ENCODE measurements at regions not wholly inside any gene's neighbourhood (a gene's known extent, or its start where the extent isn't known, plus 50 kb on each side); places are given as distances from the start of the nearest gene placed in this dataset.

DNA sequence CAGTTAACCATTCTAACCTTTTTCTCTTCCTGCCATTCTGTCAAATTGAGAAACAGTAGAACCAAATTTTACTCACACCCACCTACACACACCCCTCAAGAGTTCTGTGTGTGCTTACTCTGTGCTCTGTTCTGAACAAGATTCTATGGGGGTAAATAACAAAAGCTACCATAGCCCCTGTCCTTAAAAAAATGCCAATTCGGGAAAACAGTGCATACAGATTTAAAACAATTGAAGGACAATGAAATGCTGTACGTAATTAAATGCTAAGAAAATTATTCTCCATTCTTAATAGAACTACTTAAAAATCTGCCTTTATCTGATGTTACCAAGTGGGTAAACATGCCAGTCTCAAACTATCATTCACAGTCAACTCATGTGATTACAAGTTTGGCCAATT is 1107.5 kb downstream of the TUSC7 start:
- no peaks in the 10 kb centered on the region for H3K36me3 ChIP-seq (ENCODE audit: control insufficient read depth, insufficient read depth, low read length)
- H3K9me3 ChIP-seq (ENCODE audit: control insufficient read depth, low read length), result no peaks in the 10 kb centered on the region
- H3K27me3 ChIP-seq (ENCODE audit: control insufficient read depth, insufficient read depth, low read length), result no peaks in the 10 kb centered on the region
- no peak overlapping the region for H3K4me2 ChIP-seq (ENCODE audit: low read length)
- H3K79me2 ChIP-seq, result no peaks in the 10 kb centered on the region
- H3K27ac ChIP-seq, result no peak overlapping the region
- no peak overlapping the region for H3K9ac ChIP-seq
- no peaks in the 10 kb centered on the region for H3K4me1 ChIP-seq
- TF ChIP-seq, protein P1, sequence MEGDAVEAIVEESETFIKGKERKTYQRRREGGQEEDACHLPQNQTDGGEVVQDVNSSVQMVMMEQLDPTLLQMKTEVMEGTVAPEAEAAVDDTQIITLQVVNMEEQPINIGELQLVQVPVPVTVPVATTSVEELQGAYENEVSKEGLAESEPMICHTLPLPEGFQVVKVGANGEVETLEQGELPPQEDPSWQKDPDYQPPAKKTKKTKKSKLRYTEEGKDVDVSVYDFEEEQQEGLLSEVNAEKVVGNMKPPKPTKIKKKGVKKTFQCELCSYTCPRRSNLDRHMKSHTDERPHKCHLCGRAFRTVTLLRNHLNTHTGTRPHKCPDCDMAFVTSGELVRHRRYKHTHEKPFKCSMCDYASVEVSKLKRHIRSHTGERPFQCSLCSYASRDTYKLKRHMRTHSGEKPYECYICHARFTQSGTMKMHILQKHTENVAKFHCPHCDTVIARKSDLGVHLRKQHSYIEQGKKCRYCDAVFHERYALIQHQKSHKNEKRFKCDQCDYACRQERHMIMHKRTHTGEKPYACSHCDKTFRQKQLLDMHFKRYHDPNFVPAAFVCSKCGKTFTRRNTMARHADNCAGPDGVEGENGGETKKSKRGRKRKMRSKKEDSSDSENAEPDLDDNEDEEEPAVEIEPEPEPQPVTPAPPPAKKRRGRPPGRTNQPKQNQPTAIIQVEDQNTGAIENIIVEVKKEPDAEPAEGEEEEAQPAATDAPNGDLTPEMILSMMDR (IDR thresholded peaks at IDR 0.05), result no peak
- no peak overlapping the region for H2AFZ ChIP-seq
- H3K4me3 ChIP-seq (ENCODE audit: low read depth, low read length), result no peak overlapping the region

DNA sequence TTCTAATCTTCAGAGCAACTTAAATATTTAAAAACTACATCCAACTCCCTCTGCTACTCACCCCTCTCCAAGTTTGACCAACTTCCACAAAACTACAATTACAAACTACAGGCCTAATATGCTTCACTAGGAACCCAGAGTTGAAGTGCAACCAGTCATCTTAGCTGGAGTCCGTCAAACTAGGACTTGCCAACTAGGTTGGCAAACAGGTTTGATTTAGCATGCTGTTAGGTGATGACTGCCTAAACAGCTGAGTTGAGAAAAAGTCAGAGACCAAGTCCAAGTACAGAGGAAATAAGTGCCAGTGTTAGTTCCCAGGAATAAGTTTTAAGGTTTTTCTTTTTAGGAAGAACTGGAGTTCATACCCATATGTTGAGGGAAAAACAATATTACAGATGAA is 1109.0 kb downstream of the TUSC7 start:
- H3K4me2 ChIP-seq (ENCODE audit: low read length), result no peak overlapping the region
- no peaks in the 10 kb centered on the region for H3K27me3 ChIP-seq (ENCODE audit: control insufficient read depth, insufficient read depth, low read length)
- no peak overlapping the region for H3K9ac ChIP-seq
- H3K4me3 ChIP-seq (ENCODE audit: low read depth, low read length), result no peak overlapping the region
- H2AFZ ChIP-seq, result no peak overlapping the region
- no peaks in the 10 kb centered on the region for H3K79me2 ChIP-seq
- no peak overlapping the region for H3K27ac ChIP-seq
- TF ChIP-seq, protein P1 (IDR thresholded peaks at IDR 0.05), result no peak
- no peaks in the 10 kb centered on the region for H3K4me1 ChIP-seq
- H3K36me3 ChIP-seq (ENCODE audit: control insufficient read depth, insufficient read depth, low read length), result no peaks in the 10 kb centered on the region
- H3K9me3 ChIP-seq (ENCODE audit: control insufficient read depth, low read length), result no peaks in the 10 kb centered on the region

DNA sequence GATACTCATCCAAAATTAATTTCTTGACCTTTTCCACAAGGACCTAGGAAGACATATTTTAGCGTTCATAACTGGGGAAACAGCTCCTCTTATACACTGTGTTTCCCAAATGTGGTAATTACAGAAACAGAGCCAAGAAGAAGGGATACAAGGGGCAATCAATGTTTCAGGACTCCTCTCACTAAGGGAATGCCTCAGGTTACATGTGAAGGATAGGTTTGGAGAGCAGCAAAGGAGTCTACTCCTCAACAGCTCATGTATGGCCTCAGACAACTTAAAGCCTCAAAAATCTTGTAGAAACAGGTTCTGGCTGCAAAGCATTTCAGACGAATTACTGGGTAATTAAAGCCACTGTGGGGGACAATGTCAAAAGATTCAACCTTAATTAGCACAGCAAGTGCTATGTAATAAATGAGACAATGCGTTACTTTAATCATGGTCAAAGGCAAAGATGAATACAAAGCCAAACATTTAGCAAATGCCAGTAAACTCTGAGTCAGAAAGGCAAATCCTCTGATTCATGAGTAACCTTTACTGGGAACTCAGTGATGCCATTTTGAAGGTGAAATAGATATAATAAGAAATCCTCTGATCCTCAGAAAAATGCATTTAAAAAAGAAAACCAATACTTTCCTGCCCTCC is 1111.2 kb downstream of the TUSC7 start:
- H3K4me1 ChIP-seq, result no peaks in the 10 kb centered on the region
- no peak overlapping the region for H3K4me2 ChIP-seq (ENCODE audit: low read length)
- no peak overlapping the region for H2AFZ ChIP-seq
- H3K79me2 ChIP-seq, result no peaks in the 10 kb centered on the region
- H3K9ac ChIP-seq, result no peak overlapping the region
- H3K9me3 ChIP-seq (ENCODE audit: control insufficient read depth, low read length), result no peaks in the 10 kb centered on the region
- no peaks in the 10 kb centered on the region for H3K27me3 ChIP-seq (ENCODE audit: control insufficient read depth, insufficient read depth, low read length)
- TF ChIP-seq, protein P1 (IDR thresholded peaks at IDR 0.05), result no peak
- H3K36me3 ChIP-seq (ENCODE audit: control insufficient read depth, insufficient read depth, low read length), result no peaks in the 10 kb centered on the region
- no peak overlapping the region for H3K27ac ChIP-seq
- H3K4me3 ChIP-seq (ENCODE audit: low read depth, low read length), result no peak overlapping the region

DNA sequence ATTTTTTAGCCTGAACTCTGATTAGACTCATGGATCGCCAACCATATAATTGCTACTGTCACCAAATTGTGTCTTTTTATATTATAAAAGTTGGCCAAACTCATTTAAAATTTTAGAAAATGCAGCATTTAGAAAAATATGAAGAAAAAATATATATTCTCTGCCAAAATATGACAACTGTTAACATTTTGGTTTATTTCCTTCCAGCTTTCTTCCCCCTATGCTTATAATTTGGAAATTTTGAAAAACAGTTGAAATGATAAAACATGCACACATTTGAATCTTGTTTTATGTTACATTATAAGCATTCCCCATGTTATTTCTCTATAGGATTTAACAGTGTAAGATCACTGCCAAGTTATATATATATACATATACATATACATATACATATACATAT is 1112.8 kb downstream of the TUSC7 start:
- Histone ChIP-seq H3K4me3 (ENCODE audit: low read depth, low read length) (no peak overlapping the region), H3K79me2 (no peaks in the 10 kb centered on the region), H3K36me3 (ENCODE audit: control insufficient read depth, insufficient read depth, low read length) (no peaks in the 10 kb centered on the region), H3K27me3 (ENCODE audit: control insufficient read depth, insufficient read depth, low read length) (no peaks in the 10 kb centered on the region), H3K4me1 (no peaks in the 10 kb centered on the region), H3K27ac (no peak overlapping the region), H3K9me3 (ENCODE audit: control insufficient read depth, low read length) (no peaks in the 10 kb centered on the region), H2AFZ (no peak overlapping the region), H3K9ac (no peak overlapping the region), H3K4me2 (ENCODE audit: low read length) (no peak overlapping the region)
- TF ChIP-seq, protein P1 (IDR thresholded peaks at IDR 0.05), result no peak

DNA sequence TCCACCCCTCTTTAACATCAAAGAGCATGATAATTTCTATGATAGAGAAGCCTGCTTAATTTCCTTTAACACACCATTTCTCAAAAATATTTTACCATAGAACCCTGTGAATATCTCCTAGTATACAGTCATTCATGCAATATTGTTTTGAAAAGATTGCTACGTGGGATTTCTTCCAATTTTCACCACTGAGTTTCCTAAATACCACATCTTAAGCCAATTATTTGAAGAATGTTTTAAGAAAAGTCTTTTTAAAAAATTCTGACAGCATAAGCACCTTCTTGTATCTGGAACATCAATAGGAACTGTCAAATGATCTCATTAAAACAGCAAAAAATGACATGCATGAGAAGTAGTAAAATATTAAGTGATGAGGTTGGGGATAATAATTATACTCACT is 1126.7 kb downstream of the TUSC7 start:
- no peaks in the 10 kb centered on the region for H3K9me3 ChIP-seq (ENCODE audit: control insufficient read depth, low read length)
- H3K79me2 ChIP-seq, result no peaks in the 10 kb centered on the region
- H3K4me2 ChIP-seq (ENCODE audit: low read length), result no peak overlapping the region
- TF ChIP-seq, protein P1 (IDR thresholded peaks at IDR 0.05), result no peak
- H2AFZ ChIP-seq, result no peak overlapping the region
- no peaks in the 10 kb centered on the region for H3K27me3 ChIP-seq (ENCODE audit: control insufficient read depth, insufficient read depth, low read length)
- no peak overlapping the region for H3K9ac ChIP-seq
- no peak overlapping the region for H3K27ac ChIP-seq
- H3K4me1 ChIP-seq, result no peaks in the 10 kb centered on the region
- no peaks in the 10 kb centered on the region for H3K36me3 ChIP-seq (ENCODE audit: control insufficient read depth, insufficient read depth, low read length)
- H3K4me3 ChIP-seq (ENCODE audit: low read depth, low read length), result no peak overlapping the region

All from parathyroid adenoma (tissue), 2 donors.